ENCODE measurements at regions not wholly inside any gene's neighbourhood (a gene's known extent, or its start where the extent isn't known, plus 50 kb on each side); places are given as distances from the start of the nearest gene placed in this dataset.
A peak's percentile ranks its signal among the peaks of the same experiment; 100 is the strongest.
"Not testable (repeated sequence)": the region's sequence is repeated elsewhere in the genome, so short reads cannot be mapped to it uniquely, and the experiment has no call there.

GRCh38 chr11:15673408-15673831, 558.7 kb downstream of the INSC start:
- TF ChIP-seq Cebpa-rat (IDR thresholded peaks at IDR 0.05), result no peak
- Histone ChIP-seq H3K27me3 (no peaks in the 10 kb centered on the region), H3K9ac (no peak overlapping the region), H3K27ac (no peak overlapping the region), H3K4me3 (no peak overlapping the region), H4K20me1 (no peaks in the 10 kb centered on the region), H3K36me3 (no peaks in the 10 kb centered on the region), H3K4me1 (no peaks in the 10 kb centered on the region), H3K9me3 (no peaks in the 10 kb centered on the region; the same call in 1 of the 2 replicates), H3K4me2 (no peak overlapping the region)

GRCh38 chr11:15674756-15675155, 560.0 kb downstream of the INSC start:
- no peak overlapping the region for H3K9ac ChIP-seq
- H3K27me3 ChIP-seq, result no peaks in the 10 kb centered on the region
- H3K27ac ChIP-seq, result no peak overlapping the region
- H3K4me3 ChIP-seq, result no peak overlapping the region
- no peaks in the 10 kb centered on the region; the same call in 1 of the 2 replicates for H3K9me3 ChIP-seq
- TF ChIP-seq Cebpa-rat (IDR thresholded peaks at IDR 0.05), result no peak
- H3K4me1 ChIP-seq, result no peaks in the 10 kb centered on the region
- H3K4me2 ChIP-seq, result no peak overlapping the region
- H4K20me1 ChIP-seq, result no peaks in the 10 kb centered on the region
- no peaks in the 10 kb centered on the region for H3K36me3 ChIP-seq

- Histone ChIP-seq H3K4me2 (no peak overlapping the region), H3K9me3 (no peaks in the 10 kb centered on the region; the same call in 1 of the 2 replicates), H3K9ac (no peak overlapping the region), H4K20me1 (no peaks in the 10 kb centered on the region), H3K36me3 (no peaks in the 10 kb centered on the region), H3K27me3 (no peaks in the 10 kb centered on the region), H3K4me3 (no peak overlapping the region), H3K27ac (no peak overlapping the region), H3K4me1 (no peaks in the 10 kb centered on the region)
- TF ChIP-seq Cebpa-rat (IDR thresholded peaks at IDR 0.05), result no peak
Measured at GRCh38 chr11:15675683-15676082, 561.0 kb downstream of the INSC start.

GRCh38 chr11:15677181-15677580, 562.5 kb downstream of the INSC start:
- no peaks in the 10 kb centered on the region for H3K27me3 ChIP-seq
- H3K9me3 ChIP-seq, result no peaks in the 10 kb centered on the region; the same call in 1 of the 2 replicates
- H3K4me1 ChIP-seq, result no peaks in the 10 kb centered on the region
- no peaks in the 10 kb centered on the region for H3K36me3 ChIP-seq
- H4K20me1 ChIP-seq, result no peaks in the 10 kb centered on the region
- H3K9ac ChIP-seq, result no peak overlapping the region
- no peak for TF ChIP-seq Cebpa-rat (IDR thresholded peaks at IDR 0.05)
- no peak overlapping the region for H3K4me2 ChIP-seq
- no peak overlapping the region for H3K27ac ChIP-seq
- H3K4me3 ChIP-seq, result no peak overlapping the region

GRCh38 chr11:15683528-15683927, 568.8 kb downstream of the INSC start:
- Histone ChIP-seq H4K20me1 (no peaks in the 10 kb centered on the region), H3K27me3 (no peaks in the 10 kb centered on the region), H3K4me2 (no peak overlapping the region), H3K36me3 (no peaks in the 10 kb centered on the region), H3K4me3 (no peak overlapping the region), H3K4me1 (peaks cover 11% of the 10 kb centered on the region), H3K9ac (no peak overlapping the region), H3K9me3 (peaks cover 8% of the 10 kb centered on the region; the same call in 1 of the 2 replicates), H3K27ac (no peak overlapping the region)
- TF ChIP-seq Cebpa-rat (IDR thresholded peaks at IDR 0.05), result no peak

GRCh38 chr11:15685306-15685705, 570.6 kb downstream of the INSC start:
- Histone ChIP-seq H3K36me3 (no peaks in the 10 kb centered on the region), H3K4me3 (no peak overlapping the region), H3K27me3 (no peaks in the 10 kb centered on the region), H3K4me2 (no peak overlapping the region), H3K9ac (no peak overlapping the region), H3K4me1 (peaks cover 11% of the 10 kb centered on the region), H4K20me1 (no peaks in the 10 kb centered on the region), H3K9me3 (peaks cover 8% of the 10 kb centered on the region; the same call in 1 of the 2 replicates), H3K27ac (no peak overlapping the region)
- TF ChIP-seq Cebpa-rat (IDR thresholded peaks at IDR 0.05), result no peak

- not testable (repeated sequence) for H3K4me2 ChIP-seq, H4K20me1 ChIP-seq, H3K9me3 ChIP-seq, H3K36me3 ChIP-seq, H3K27ac ChIP-seq, H3K9ac ChIP-seq, H3K4me3 ChIP-seq, H3K27me3 ChIP-seq
- H3K4me1 ChIP-seq, result peaks cover 11% of the 10 kb centered on the region
Measured at GRCh38 chr11:15686259-15686658, 571.5 kb downstream of the INSC start.

GRCh38 chr11:15687342-15687741, 572.6 kb downstream of the INSC start:
- H4K20me1 ChIP-seq, result no peaks in the 10 kb centered on the region
- TF ChIP-seq Cebpa-rat (IDR thresholded peaks at IDR 0.05), result no peak
- no peak overlapping the region for H3K9ac ChIP-seq
- no peak overlapping the region for H3K27ac ChIP-seq
- no peak overlapping the region for H3K4me3 ChIP-seq
- peaks cover 8% of the 10 kb centered on the region; the same call in 1 of the 2 replicates for H3K9me3 ChIP-seq
- H3K36me3 ChIP-seq, result no peaks in the 10 kb centered on the region
- 0 out of 2 replicates have a peak overlapping the region, but pooled peaks have one; percentile 4 for H3K4me2 ChIP-seq
- peaks cover 11% of the 10 kb centered on the region for H3K4me1 ChIP-seq
- H3K27me3 ChIP-seq, result no peaks in the 10 kb centered on the region

GRCh38 chr11:15688351-15688792, 573.6 kb downstream of the INSC start:
- H4K20me1 ChIP-seq, result no peaks in the 10 kb centered on the region
- no peaks in the 10 kb centered on the region for H3K36me3 ChIP-seq
- H3K4me2 ChIP-seq, result no peak overlapping the region
- H3K9ac ChIP-seq, result no peak overlapping the region
- H3K27ac ChIP-seq, result no peak overlapping the region
- H3K27me3 ChIP-seq, result no peaks in the 10 kb centered on the region
- H3K4me3 ChIP-seq, result no peak overlapping the region
- peaks cover 8% of the 10 kb centered on the region; the same call in 1 of the 2 replicates for H3K9me3 ChIP-seq
- H3K4me1 ChIP-seq, result peaks cover 11% of the 10 kb centered on the region
- no peak for TF ChIP-seq Cebpa-rat (IDR thresholded peaks at IDR 0.05)

GRCh38 chr11:15690320-15690719, 575.6 kb downstream of the INSC start:
- TF ChIP-seq Cebpa-rat (IDR thresholded peaks at IDR 0.05), result no peak
- peaks cover 11% of the 10 kb centered on the region for H3K4me1 ChIP-seq
- no peaks in the 10 kb centered on the region for H3K9me3 ChIP-seq

GRCh38 chr11:15692739-15693138, 578.0 kb downstream of the INSC start:
- Histone ChIP-seq H3K27me3 (no peaks in the 10 kb centered on the region), H3K4me3 (no peak overlapping the region), H3K36me3 (no peaks in the 10 kb centered on the region), H3K4me2 (no peak overlapping the region), H3K4me1 (peaks cover 3% of the 10 kb centered on the region), H3K27ac (no peak overlapping the region), H4K20me1 (no peaks in the 10 kb centered on the region), H3K9me3 (no peaks in the 10 kb centered on the region), H3K9ac (no peak overlapping the region)
- TF ChIP-seq Cebpa-rat (IDR thresholded peaks at IDR 0.05), result no peak

More at GRCh38 chr11:15690320-15690719, 575.6 kb downstream of the INSC start:
- H3K9ac ChIP-seq, result no peak overlapping the region
- no peaks in the 10 kb centered on the region for H4K20me1 ChIP-seq
- no peaks in the 10 kb centered on the region for H3K36me3 ChIP-seq
- H3K4me2 ChIP-seq, result no peak overlapping the region
- no peak overlapping the region for H3K4me3 ChIP-seq
- H3K27me3 ChIP-seq, result no peaks in the 10 kb centered on the region
- H3K27ac ChIP-seq, result no peak overlapping the region

All from BLaER1 (cell line).